ENCODE measurements at regions not wholly inside any gene's neighbourhood (a gene's known extent, or its start where the extent isn't known, plus 50 kb on each side); places are given as distances from the start of the nearest gene placed in this dataset.
A peak's percentile ranks its signal among the peaks of the same experiment; 100 is the strongest.

GRCh38 chr6:56734335-56734734 is 91.6 kb upstream of the DST start:
- WGBS: 84% methylated on average over 2 of the region's 2 CpGs

GRCh38 chr6:56733211-56733697 is 90.6 kb upstream of the DST start:
- H3K36me3 ChIP-seq: no peaks in the 10 kb centered on the region
- intact Hi-C loops (cut with DNase I): no loop called here

More at GRCh38 chr6:56734335-56734734, 91.6 kb upstream of the DST start:
- H3K27me3 ChIP-seq: no peaks in the 10 kb centered on the region
- no peaks in the 10 kb centered on the region for H3K9me3 ChIP-seq
- H3K4me1 ChIP-seq: peaks cover 20 to 41% (median 33%) of the 10 kb centered on the region in 4 donors
- no peak for DNase-seq (ENCODE audit: extremely low spot score)
- intact Hi-C loops (cut with DNase I): no loop called here
- no peak for TF ChIP-seq POLR2AphosphoS5 (IDR thresholded peaks at IDR 0.05)
- TF ChIP-seq POLR2A (IDR thresholded peaks at IDR 0.05; ENCODE audit: low read depth): no peak
- no peak for TF ChIP-seq CTCF (IDR thresholded peaks at IDR 0.05)
- no peak for TF ChIP-seq EP300 (IDR thresholded peaks at IDR 0.05)
- no peaks in the 10 kb centered on the region for H3K36me3 ChIP-seq
- no peak overlapping the region for H3K4me3 ChIP-seq
- H3K27ac ChIP-seq (replicated peaks in 1 of 4): no peak overlapping the region

GRCh38 chr6:56732517-56732916 is 89.8 kb upstream of the DST start:
- TF ChIP-seq CTCF (IDR thresholded peaks at IDR 0.05) (no peak), EP300 (IDR thresholded peaks at IDR 0.05) (no peak), POLR2A (IDR thresholded peaks at IDR 0.05; ENCODE audit: low read depth) (no peak), POLR2AphosphoS5 (IDR thresholded peaks at IDR 0.05) (no peak)
- Histone ChIP-seq H3K4me1 (peaks cover 26 to 51% (median 46%) of the 10 kb centered on the region in 4 donors), H3K27ac (replicated peaks in 1 of 4) (no peak overlapping the region), H3K4me3 (no peak overlapping the region), H3K27me3 (no peaks in the 10 kb centered on the region), H3K9me3 (no peaks in the 10 kb centered on the region), H3K36me3 (no peaks in the 10 kb centered on the region)
- intact Hi-C loops (cut with DNase I): no loop called here
- no peak for DNase-seq (ENCODE audit: extremely low spot score)
- WGBS: 71% methylated on average over 4 of the region's 4 CpGs

More at GRCh38 chr6:56733211-56733697, 90.6 kb upstream of the DST start:
- Histone ChIP-seq H3K27ac (replicated peaks in 1 of 4) (no peak overlapping the region), H3K4me3 (no peak overlapping the region), H3K9me3 (no peaks in the 10 kb centered on the region), H3K4me1 (peaks cover 25 to 44% (median 40%) of the 10 kb centered on the region in 4 donors), H3K27me3 (no peaks in the 10 kb centered on the region)
- DNase-seq (ENCODE audit: extremely low spot score): no peak
- WGBS: 93% methylated on average over 1 of the region's 1 CpG
- TF ChIP-seq CTCF (IDR thresholded peaks at IDR 0.05): no peak
- TF ChIP-seq POLR2AphosphoS5 (IDR thresholded peaks at IDR 0.05): no peak
- TF ChIP-seq EP300 (IDR thresholded peaks at IDR 0.05): no peak
- TF ChIP-seq POLR2A (IDR thresholded peaks at IDR 0.05; ENCODE audit: low read depth): no peak

GRCh38 chr6:56730663-56731529 is 88.2 kb upstream of the DST start:
- WGBS: 51% methylated on average over 5 of the region's 5 CpGs
- peak overlapping the region in 3 of 4 donors; percentile 12 to 52 (median 25) for H3K27ac ChIP-seq (replicated peaks in 1 of 4)
- intact Hi-C loops (cut with DNase I): no loop called here
- H3K36me3 ChIP-seq: no peaks in the 10 kb centered on the region
- H3K4me3 ChIP-seq: no peak overlapping the region
- H3K9me3 ChIP-seq: no peaks in the 10 kb centered on the region
- TF ChIP-seq CTCF (IDR thresholded peaks at IDR 0.05): no peak
- TF ChIP-seq POLR2AphosphoS5 (IDR thresholded peaks at IDR 0.05): no peak
- TF ChIP-seq EP300 (IDR thresholded peaks at IDR 0.05): no peak
- no peak for TF ChIP-seq POLR2A (IDR thresholded peaks at IDR 0.05; ENCODE audit: low read depth)
- no peak for DNase-seq (ENCODE audit: extremely low spot score)
- H3K27me3 ChIP-seq: no peaks in the 10 kb centered on the region
- H3K4me1 ChIP-seq: peaks cover 32 to 67% (median 56%) of the 10 kb centered on the region in 4 donors
